Motor neuron (in vitro differentiated cells): ENCODE measurements at regions not wholly inside any gene's neighbourhood (a gene's known extent, or its start where the extent isn't known, plus 50 kb on each side); places are given as distances from the start of the nearest gene placed in this dataset.

Experiments used
- ATAC-seq, 8 experiments: fragments of 200-7000 bp; cut with Tn5 transposase; replicated peaks in 6 of 8; 2 replicates each; pipeline ENCODE4 v1.8.0; 2021; ENCODE audit warnings: mild to moderate bottlenecking in 8 of 8, moderate library complexity in 8 of 8
- H3K27ac ChIP-seq, 2 donors: fragments of 250-450 bp; sonication (Bioruptor Pico); 2 replicates each; pipeline ENCODE4 v1.9.0; 2021; ENCODE audit warnings: antibody characterized with exemption in 2 of 2, mild to moderate bottlenecking in 2 of 2, moderate library complexity in 1 of 2
- H3K4me1 ChIP-seq, 2 donors: fragments of 250-450 bp; sonication (Bioruptor Pico); replicated peaks in 1 of 2; 2 replicates each; pipeline ENCODE4 v1.6.1; 2021; ENCODE audit warnings: antibody characterized with exemption in 2 of 2, mild to moderate bottlenecking in 2 of 2, moderate library complexity in 1 of 2
- H3K4me3 ChIP-seq, 5 donors: fragments of 250-450 bp; sonication (Bioruptor Pico); 2 replicates each; pipeline ENCODE4 v1.9.0; 2021; ENCODE audit warnings: antibody characterized with exemption in 5 of 5, mild to moderate bottlenecking in 5 of 5, moderate library complexity in 4 of 5
- WGBS, 10 experiments: fragments of 450-650 bp; shearing (Covaris generic); methylation state at CpG; one replicate each; pipeline ENCODE4 v1.0.0; 2022; 5-methylcytosine and 5-hydroxymethylcytosine counted together
- in situ Hi-C, 9 experiments: fragments of 400-800 bp; cut with MboI; loops; one replicate each; pipeline ENCODE4 v1.15.0; 2021; ENCODE audit warnings: low sequenced_read_pairs in 9 of 9, low pct_unique_long_range_greater_than_20kb in 2 of 9; ENCODE audit not compliant: unreplicated experiment in 9 of 9

- Histone ChIP-seq H3K4me1 (peaks cover 26 to 35% of the 10 kb centered on the region in 2 donors), H3K4me3 (no peak overlapping the region), H3K27ac (no peak overlapping the region)
- in situ Hi-C loops = no loop called here
- peak in 6 of 8 experiments; percentile 54 to 94 (median 89) for ATAC-seq
- WGBS, 10 experiments = 0 to 46% (median 9%) methylated on average over 1 to 2 of the region's 2 CpGs; no CpG with 5 or more reads in 4 of the 10 experiments
These were observed 499.6 kb upstream of the HS6ST1 start for GRCh38 chr2:128818248-128818647.

GRCh38 chr2:128818704-128819491 is 500.2 kb upstream of the HS6ST1 start:
- peak in 5 of 8 experiments; percentile 20 to 66 (median 58) for ATAC-seq
- no peak overlapping the region for H3K4me3 ChIP-seq
- in situ Hi-C loops = no loop called here
- H3K4me1 ChIP-seq = peaks cover 26 to 35% of the 10 kb centered on the region in 2 donors
- peak overlapping the region; percentile 18 to 33 for H3K27ac ChIP-seq
- WGBS, 10 experiments = 0 to 100% (median 69%) methylated on average over 1 to 8 of the region's 11 CpGs

DNA sequence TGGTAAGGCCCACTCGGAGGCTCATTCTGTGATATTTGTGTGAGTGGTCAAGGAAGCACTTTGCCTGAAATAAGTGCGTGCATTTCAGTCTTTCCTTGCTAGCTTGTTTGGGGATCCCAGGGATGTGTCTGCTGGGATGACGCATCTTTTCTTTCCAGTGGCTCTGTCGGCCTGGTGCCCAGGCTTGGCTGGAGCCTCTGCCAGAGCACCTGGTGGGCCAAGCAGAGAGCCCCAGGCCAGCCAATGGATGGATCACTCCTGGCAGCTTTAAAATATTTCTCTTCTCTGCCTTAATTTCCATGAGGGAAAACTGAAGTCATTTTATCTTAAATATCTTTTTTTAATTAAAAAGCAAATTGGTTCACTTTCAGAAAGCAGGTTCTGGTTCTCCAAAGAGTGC is 501.8 kb upstream of the HS6ST1 start:
- 0 to 100% (median 92%) methylated on average over 1 to 4 of the region's 4 CpGs; no CpG with 5 or more reads in 3 of the 10 experiments for WGBS, 10 experiments
- Histone ChIP-seq H3K4me1 (peaks cover 26 to 29% of the 10 kb centered on the region in 2 donors), H3K4me3 (no peak overlapping the region), H3K27ac (no peak overlapping the region)
- no peak for ATAC-seq
- in situ Hi-C loops = no loop called here

DNA sequence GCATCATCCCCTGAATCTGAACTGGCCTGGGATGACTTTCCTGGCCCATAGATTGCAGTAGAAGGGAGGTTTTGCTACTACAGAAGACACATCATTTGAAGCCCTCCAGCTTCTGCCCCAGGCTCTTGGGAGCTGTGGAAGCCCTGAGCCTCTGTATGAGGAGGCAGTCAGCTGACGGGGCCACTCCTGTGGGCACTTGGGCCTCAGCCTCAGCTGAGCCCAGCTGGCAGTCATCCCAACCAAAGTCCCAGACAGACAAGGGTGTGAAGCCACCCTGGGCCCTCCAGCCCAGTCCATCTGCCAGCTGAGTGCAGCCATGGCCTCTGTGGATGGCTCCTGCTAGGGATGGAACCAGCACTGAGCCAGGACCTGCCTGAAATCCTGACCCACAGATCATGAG is 502.3 kb upstream of the HS6ST1 start:
- H3K4me3 ChIP-seq = no peak overlapping the region
- peaks cover 26 to 29% of the 10 kb centered on the region in 2 donors for H3K4me1 ChIP-seq
- H3K27ac ChIP-seq = no peak overlapping the region
- ATAC-seq = no peak
- in situ Hi-C loops = no loop called here
- WGBS, 10 experiments = 80% methylated on average over 1 of the region's 1 CpG; no CpG with 5 or more reads in 9 of the 10 experiments

- peak in 4 of 8 experiments; percentile 18 to 64 (median 54) for ATAC-seq
- Histone ChIP-seq H3K4me3 (no peak overlapping the region), H3K4me1 (peaks cover 24 to 25% of the 10 kb centered on the region in 2 donors), H3K27ac (no peak overlapping the region)
- 3 to 86% (median 40%) methylated on average over 1 to 6 of the region's 8 CpGs for WGBS, 10 experiments
- in situ Hi-C loops = no loop called here
These were observed 514.4 kb upstream of the HS6ST1 start for GRCh38 chr2:128832946-128833663.

DNA sequence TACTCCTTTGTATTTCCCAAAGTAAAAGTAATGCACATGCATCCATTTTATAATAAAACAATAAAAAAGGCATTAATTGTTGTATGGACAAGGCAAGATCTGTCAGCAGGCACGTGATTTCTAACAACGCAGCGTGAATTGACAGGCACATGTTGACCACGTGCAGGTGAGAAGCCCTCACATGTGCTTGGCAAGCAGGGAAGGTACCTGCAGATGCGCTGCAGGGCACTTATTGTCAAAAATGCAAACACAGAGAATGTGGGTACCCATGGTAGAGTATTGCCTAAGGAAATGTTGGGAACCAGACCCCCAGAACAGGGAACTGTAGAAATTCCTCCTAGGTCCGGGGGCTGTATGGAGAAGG is 515.0 kb upstream of the HS6ST1 start:
- Histone ChIP-seq H3K4me1 (peaks cover 24 to 25% of the 10 kb centered on the region in 2 donors), H3K4me3 (no peak overlapping the region), H3K27ac (no peak overlapping the region)
- WGBS, 10 experiments = 21 to 100% (median 88%) methylated on average over 2 to 6 of the region's 6 CpGs; no CpG with 5 or more reads in 3 of the 10 experiments
- no peak for ATAC-seq
- in situ Hi-C loops = no loop called here

- 0 to 100% (median 63%) methylated on average over 1 to 7 of the region's 8 CpGs for WGBS, 10 experiments
- Histone ChIP-seq H3K4me3 (no peak overlapping the region), H3K27ac (peak overlapping the region in 1 of 2 donors; percentile 54), H3K4me1 (peaks cover 24 to 25% of the 10 kb centered on the region in 2 donors)
- peak in 5 of 8 experiments; percentile 90 to 94 (median 92) for ATAC-seq
- in situ Hi-C loops = no loop called here
These were observed 515.7 kb upstream of the HS6ST1 start for GRCh38 chr2:128834207-128834879.

DNA sequence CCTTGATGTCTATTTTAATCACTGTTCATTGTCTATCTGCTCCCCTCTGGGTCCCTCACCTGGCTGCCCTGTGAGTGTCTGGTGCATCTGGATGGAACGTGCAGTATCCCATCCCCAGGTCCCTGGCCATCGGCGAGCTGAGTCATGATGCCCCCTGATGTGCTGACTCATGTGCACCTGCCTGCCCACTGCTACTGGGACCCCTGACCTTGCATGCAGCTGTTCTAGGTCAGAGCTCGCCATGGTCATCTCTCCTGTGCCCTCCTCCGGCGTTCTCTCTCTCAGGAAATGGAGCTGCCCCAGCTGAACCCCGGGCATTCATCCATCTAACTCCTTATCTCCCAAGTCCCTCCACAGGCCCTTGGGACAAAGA is 516.2 kb upstream of the HS6ST1 start:
- H3K4me3 ChIP-seq = no peak overlapping the region
- ATAC-seq = peak in 5 of 8 experiments; percentile 8 to 37 (median 11)
- in situ Hi-C loops = no loop called here
- no peak overlapping the region for H3K27ac ChIP-seq
- WGBS, 10 experiments = 0 to 80% (median 33%) methylated on average over 1 to 3 of the region's 7 CpGs; no CpG with 5 or more reads in 6 of the 10 experiments
- peaks cover 24 to 25% of the 10 kb centered on the region in 2 donors for H3K4me1 ChIP-seq

DNA sequence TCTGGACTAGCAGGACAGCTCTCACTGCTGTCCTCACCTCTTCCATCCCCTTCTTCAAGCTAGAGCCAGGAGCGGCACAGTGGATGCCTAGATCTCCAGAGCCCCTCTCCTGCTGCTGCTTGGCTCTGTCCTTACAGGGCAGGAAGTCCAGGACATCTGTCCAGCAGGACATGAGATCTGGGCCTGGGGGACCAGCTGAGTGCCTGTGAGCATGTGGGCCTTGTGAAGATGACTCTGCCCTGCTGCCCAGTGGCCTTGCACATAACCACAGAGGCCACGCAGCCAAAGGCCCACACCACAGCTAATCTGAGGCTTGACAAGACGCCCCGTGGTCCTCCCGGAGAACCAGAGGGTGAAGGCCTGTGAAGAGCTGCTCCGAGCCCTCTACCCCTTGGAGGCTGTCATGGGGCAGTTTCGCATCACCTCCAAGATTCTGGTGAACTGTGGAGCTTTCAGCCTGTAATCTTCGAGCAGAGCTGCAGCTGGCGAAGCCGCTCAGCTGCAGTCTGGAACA is 516.7 kb upstream of the HS6ST1 start:
- WGBS, 10 experiments = 17 to 100% (median 63%) methylated on average over 1 to 2 of the region's 10 CpGs; no CpG with 5 or more reads in 4 of the 10 experiments

DNA sequence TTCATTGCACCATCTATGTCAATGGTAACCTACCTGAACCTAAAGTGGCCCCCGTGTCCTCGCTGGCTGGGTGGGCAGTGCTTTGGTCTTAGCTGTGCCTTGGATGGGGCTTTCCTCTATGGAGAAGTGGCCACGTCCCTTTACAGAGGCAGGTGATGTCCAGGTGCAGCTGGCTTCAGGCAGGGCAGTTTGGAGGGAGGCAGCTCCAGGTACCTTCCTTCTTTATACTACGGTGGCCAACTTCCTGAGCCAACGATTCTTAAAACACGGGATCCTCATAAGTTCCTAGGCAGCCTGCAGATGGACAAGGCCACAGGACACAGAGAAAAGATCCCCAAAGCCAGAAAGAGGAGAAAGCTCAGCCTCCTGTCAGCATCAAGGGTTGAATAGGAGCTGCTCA is 517.3 kb upstream of the HS6ST1 start:
- WGBS, 10 experiments = 0 to 100% (median 100%) methylated on average over 1 to 2 of the region's 6 CpGs; no CpG with 5 or more reads in 5 of the 10 experiments
- Histone ChIP-seq H3K27ac (no peak overlapping the region), H3K4me1 (peaks cover 24 to 25% of the 10 kb centered on the region in 2 donors), H3K4me3 (no peak overlapping the region)
- ATAC-seq = no peak
- in situ Hi-C loops = no loop called here

More for the DNA sequence above, 516.7 kb upstream of the HS6ST1 start:
- in situ Hi-C loops = no loop called here
- Histone ChIP-seq H3K27ac (no peak overlapping the region), H3K4me3 (no peak overlapping the region), H3K4me1 (peaks cover 24 to 25% of the 10 kb centered on the region in 2 donors)
- ATAC-seq = no peak

DNA sequence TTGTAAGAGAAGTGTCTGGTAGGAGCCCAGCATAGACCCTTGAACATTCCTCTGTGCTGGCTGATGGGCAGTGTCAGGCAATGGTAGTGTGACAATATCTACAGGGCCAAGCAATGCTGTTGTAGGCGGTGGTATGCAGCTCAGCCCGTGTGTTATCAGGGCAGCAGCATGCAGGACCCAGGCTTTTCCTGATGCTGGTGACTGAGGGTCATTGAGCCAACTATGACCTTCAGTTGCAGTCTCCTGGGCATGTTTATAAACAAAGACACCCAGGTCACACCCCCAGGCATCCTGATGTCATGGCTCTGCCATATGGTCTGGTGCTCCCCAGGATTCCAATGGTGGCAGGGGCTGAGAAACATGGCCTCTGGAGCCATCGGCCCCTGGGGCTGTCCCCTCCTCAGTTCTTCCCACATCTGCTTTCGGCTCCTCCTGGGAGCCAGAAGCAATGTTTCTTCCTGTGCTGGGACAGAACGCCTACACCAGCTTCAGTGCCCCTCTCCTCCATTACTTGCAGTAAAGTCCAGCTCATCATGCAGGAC is 518.0 kb upstream of the HS6ST1 start:
- ATAC-seq = no peak
- peaks cover 25 to 29% of the 10 kb centered on the region in 2 donors for H3K4me1 ChIP-seq
- no peak overlapping the region for H3K27ac ChIP-seq
- in situ Hi-C loops = no loop called here
- WGBS, 10 experiments = 0 to 100% (median 97%) methylated on average over 1 to 3 of the region's 5 CpGs; no CpG with 5 or more reads in 6 of the 10 experiments
- H3K4me3 ChIP-seq = no peak overlapping the region

DNA sequence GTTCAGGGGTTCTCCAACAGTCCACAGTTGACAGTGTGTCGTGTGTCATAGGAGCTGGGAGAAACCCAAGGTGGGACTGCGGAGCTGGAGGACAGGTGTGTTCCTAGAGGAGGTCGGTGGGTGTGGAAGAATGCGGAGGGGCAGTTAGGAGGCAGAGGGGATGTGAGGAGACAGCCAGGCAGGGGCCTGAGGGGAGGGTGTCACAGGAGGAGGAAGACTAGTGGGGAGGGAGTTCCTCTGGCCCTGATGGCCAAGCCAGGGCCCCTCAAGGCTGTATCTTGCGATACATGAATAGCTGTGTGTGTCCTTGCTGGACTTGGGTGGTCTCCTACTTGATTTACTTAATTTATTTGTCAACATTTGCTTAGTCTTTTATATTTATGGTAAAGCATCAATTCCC is 519.6 kb upstream of the HS6ST1 start:
- in situ Hi-C loops = no loop called here
- H3K27ac ChIP-seq = no peak overlapping the region
- 20 to 100% (median 90%) methylated on average over 2 to 3 of the region's 5 CpGs; no CpG with 5 or more reads in 5 of the 10 experiments for WGBS, 10 experiments
- ATAC-seq = no peak
- peaks cover 16 to 23% of the 10 kb centered on the region in 2 donors for H3K4me1 ChIP-seq
- H3K4me3 ChIP-seq = no peak overlapping the region
